Thyroid gland (tissue), 4 donors: ENCODE measurements at regions not wholly inside any gene's neighbourhood (a gene's known extent, or its start where the extent isn't known, plus 50 kb on each side); places are given as distances from the start of the nearest gene placed in this dataset.

Experiments used
- CTCF ChIP-seq, 6 experiments: fragments of 200-600 bp in 3 of 6; fragments of 450-650 bp in 3 of 6; sonication (generic) in 3 of 6; IDR thresholded peaks; one replicate each; pipeline ENCODE4 v1.5.1; 2016 to 2019; ENCODE audit warnings: antibody characterized with exemption in 6 of 6, mild to moderate bottlenecking in 2 of 6, inconsistent platforms in 1 of 6, moderate library complexity in 1 of 6
- POLR2A ChIP-seq, 2 donors: fragments of 450-650 bp; IDR thresholded peaks; one replicate each; pipeline ENCODE4 v1.6.1; 2017; ENCODE audit warnings: antibody characterized with exemption in 2 of 2, mild to moderate bottlenecking in 2 of 2, moderate library complexity in 1 of 2

DNA sequence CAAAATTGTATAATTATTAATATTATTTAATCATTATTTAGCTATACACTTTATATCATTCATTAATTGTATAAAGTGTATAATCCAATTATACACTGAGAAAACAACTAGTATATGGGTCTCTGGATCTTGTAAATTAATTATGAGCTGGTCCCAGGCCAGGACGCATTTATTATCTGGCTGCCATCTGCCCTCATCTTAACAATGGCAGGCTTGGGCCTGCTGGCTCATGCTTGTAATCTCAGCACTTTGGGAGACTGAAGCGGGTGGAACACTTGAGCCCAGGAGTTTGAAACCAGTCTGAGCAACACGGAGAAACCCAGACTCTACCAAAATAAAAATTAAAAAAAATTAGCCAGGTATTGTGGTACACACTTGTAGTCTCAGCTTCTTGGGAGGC, 502.2 kb upstream of the NRXN1 start:
- TF ChIP-seq CTCF (IDR thresholded peaks at IDR 0.05) (no peak), POLR2A (IDR thresholded peaks at IDR 0.05) (no peak)
